ENCODE measurements at regions not wholly inside any gene's neighbourhood (a gene's known extent, or its start where the extent isn't known, plus 50 kb on each side); places are given as distances from the start of the nearest gene placed in this dataset.

GRCh38 chr13:74084375-74084935 lies 49.7 kb downstream of the KLF12 start:
- DNase-seq (no peak), ATAC-seq (no peak)
- Mint-ChIP-seq H3K9me3 (ENCODE audit: insufficient read depth) (peaks cover 9% of the 10 kb centered on the region), H3K4me3 (no peak overlapping the region), H3K36me3 (ENCODE audit: low read depth) (peaks cover 35% of the 10 kb centered on the region), H3K27ac (no peak overlapping the region), H3K4me1 (ENCODE audit: low read depth) (peaks cover 26% of the 10 kb centered on the region), H3K27me3 (ENCODE audit: low read depth) (no peaks in the 10 kb centered on the region)
- ChIA-PET CTCF (interaction anchor here (1.0 to 1.3 kb wide), 2 partner anchors 10 to 48 kb away, joined by 3 read pairs; no protein-coding TSS in a partner anchor), POLR2A (no interaction called here)

- H3K4me1 Mint-ChIP-seq (ENCODE audit: low read depth), result peaks cover 20% of the 10 kb centered on the region
- no peak overlapping the region for H3K27ac Mint-ChIP-seq
- no peak for DNase-seq
- peaks cover 42% of the 10 kb centered on the region for H3K36me3 Mint-ChIP-seq (ENCODE audit: low read depth)
- peaks cover 9% of the 10 kb centered on the region for H3K9me3 Mint-ChIP-seq (ENCODE audit: insufficient read depth)
- ChIA-PET CTCF (interaction anchor here (2.1 kb wide), 1 partner anchor 9 kb away, joined by 7 read pairs; no protein-coding TSS in a partner anchor), POLR2A (no interaction called here)
- no peak overlapping the region for H3K4me3 Mint-ChIP-seq
- no peaks in the 10 kb centered on the region for H3K27me3 Mint-ChIP-seq (ENCODE audit: low read depth)
- no peak for ATAC-seq
Observed at GRCh38 chr13:74082741-74083160, 51.5 kb downstream of the KLF12 start.

- POLR2A ChIA-PET, result no interaction called here
- DNase-seq (no peak), ATAC-seq (no peak)
- CTCF ChIA-PET, result interaction anchor here (0.6 to 1.4 kb wide), 2 partner anchors 19 to 49 kb away, joined by 3 read pairs; no protein-coding TSS in a partner anchor
- Mint-ChIP-seq H3K36me3 (ENCODE audit: low read depth) (peaks cover 38% of the 10 kb centered on the region), H3K27me3 (ENCODE audit: low read depth) (no peaks in the 10 kb centered on the region), H3K27ac (no peak overlapping the region), H3K4me3 (no peak overlapping the region), H3K9me3 (ENCODE audit: insufficient read depth) (peaks cover 9% of the 10 kb centered on the region), H3K4me1 (ENCODE audit: low read depth) (peaks cover 16% of the 10 kb centered on the region)
Observed at GRCh38 chr13:74080762-74081161, 53.4 kb downstream of the KLF12 start.

GRCh38 chr13:74077792-74078191 lies 56.4 kb downstream of the KLF12 start:
- DNase-seq (no peak), ATAC-seq (no peak)
- Mint-ChIP-seq H3K4me1 (ENCODE audit: low read depth) (peaks cover 25% of the 10 kb centered on the region), H3K9me3 (ENCODE audit: insufficient read depth) (peaks cover 8% of the 10 kb centered on the region), H3K4me3 (no peak overlapping the region), H3K27ac (no peak overlapping the region), H3K27me3 (ENCODE audit: low read depth) (no peaks in the 10 kb centered on the region), H3K36me3 (ENCODE audit: low read depth) (peaks cover 40% of the 10 kb centered on the region)
- POLR2A ChIA-PET, result no interaction called here
- CTCF ChIA-PET, result interaction anchor here (0.7 kb wide), 1 partner anchor 9 kb away, joined by 3 read pairs; no protein-coding TSS in a partner anchor

DNA sequence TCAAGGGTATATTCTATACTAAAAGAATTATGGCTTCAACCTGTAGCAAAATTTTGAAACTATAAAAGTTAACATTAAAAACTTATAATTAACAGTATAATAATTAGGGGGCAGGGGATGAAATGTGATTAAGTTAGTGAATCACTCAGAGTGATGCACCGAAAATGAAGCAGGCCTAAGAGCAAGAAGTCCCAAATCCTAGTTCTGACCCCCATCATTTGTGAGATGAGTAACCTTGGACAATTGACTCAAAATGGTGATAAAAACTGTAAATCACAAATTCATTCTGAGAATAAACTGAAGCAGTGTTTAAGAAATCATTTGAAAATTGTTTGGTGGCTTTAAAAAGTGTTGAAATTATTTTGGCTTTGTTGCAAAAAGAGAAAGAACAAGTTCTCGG lies 56.8 kb downstream of the KLF12 start:
- ATAC-seq, result no peak
- POLR2A ChIA-PET, result no interaction called here
- no peak for DNase-seq

GRCh38 chr13:74074723-74075122 lies 59.5 kb downstream of the KLF12 start:
- Mint-ChIP-seq H3K4me3 (no peak overlapping the region), H3K36me3 (ENCODE audit: low read depth) (peaks cover 31% of the 10 kb centered on the region), H3K9me3 (ENCODE audit: insufficient read depth) (peaks cover 7% of the 10 kb centered on the region), H3K27me3 (ENCODE audit: low read depth) (no peaks in the 10 kb centered on the region), H3K27ac (no peak overlapping the region), H3K4me1 (ENCODE audit: low read depth) (peaks cover 31% of the 10 kb centered on the region)
- CTCF ChIA-PET, result interaction anchor here (1.5 to 1.7 kb wide), 2 partner anchors 10 to 307 kb away, joined by 3 to 4 read pairs; no protein-coding TSS in a partner anchor
- POLR2A ChIA-PET, result no interaction called here
- ATAC-seq (no peak), DNase-seq (no peak)

More for the DNA sequence above, 56.8 kb downstream of the KLF12 start:
- no peak overlapping the region for H3K27ac Mint-ChIP-seq
- peaks cover 40% of the 10 kb centered on the region for H3K36me3 Mint-ChIP-seq (ENCODE audit: low read depth)
- CTCF ChIA-PET, result no interaction called here
- peaks cover 4% of the 10 kb centered on the region for H3K9me3 Mint-ChIP-seq (ENCODE audit: insufficient read depth)
- peaks cover 25% of the 10 kb centered on the region for H3K4me1 Mint-ChIP-seq (ENCODE audit: low read depth)
- no peak overlapping the region for H3K4me3 Mint-ChIP-seq
- no peaks in the 10 kb centered on the region for H3K27me3 Mint-ChIP-seq (ENCODE audit: low read depth)

- H3K9me3 Mint-ChIP-seq (ENCODE audit: insufficient read depth), result peaks cover 7% of the 10 kb centered on the region
- peaks cover 44% of the 10 kb centered on the region for H3K4me1 Mint-ChIP-seq (ENCODE audit: low read depth)
- ChIA-PET CTCF (interaction anchor here (1.1 to 2.9 kb wide), 4 partner anchors 9 to 214 kb away, joined by 4 to 14 read pairs (median 6); no protein-coding TSS in a partner anchor), POLR2A (no interaction called here)
- ATAC-seq (no peak), DNase-seq (no peak)
- H3K27ac Mint-ChIP-seq, result no peak overlapping the region
- no peaks in the 10 kb centered on the region for H3K27me3 Mint-ChIP-seq (ENCODE audit: low read depth)
- H3K36me3 Mint-ChIP-seq (ENCODE audit: low read depth), result peaks cover 30% of the 10 kb centered on the region
- H3K4me3 Mint-ChIP-seq, result no peak overlapping the region
Observed at GRCh38 chr13:74073274-74073673, 60.9 kb downstream of the KLF12 start.

- ATAC-seq, result peak; percentile 45
- CTCF ChIA-PET, result interaction anchor here (0.7 to 2.9 kb wide), 5 partner anchors 9 to 217 kb away, joined by 3 to 14 read pairs (median 3); no protein-coding TSS in a partner anchor
- peak overlapping the region; percentile 80 for H3K27ac Mint-ChIP-seq
- no peak for DNase-seq
- H3K4me3 Mint-ChIP-seq, result peak overlapping the region; percentile 64
- peaks cover 60% of the 10 kb centered on the region for H3K4me1 Mint-ChIP-seq (ENCODE audit: low read depth)
- POLR2A ChIA-PET, result interaction anchor here (0.9 to 1.7 kb wide), 4 partner anchors 9 to 64 kb away, joined by 4 to 7 read pairs (median 6); no protein-coding TSS in a partner anchor
- H3K9me3 Mint-ChIP-seq (ENCODE audit: insufficient read depth), result peaks cover 7% of the 10 kb centered on the region
- no peaks in the 10 kb centered on the region for H3K27me3 Mint-ChIP-seq (ENCODE audit: low read depth)
- H3K36me3 Mint-ChIP-seq (ENCODE audit: low read depth), result peaks cover 29% of the 10 kb centered on the region
Observed at GRCh38 chr13:74070513-74070912, 63.7 kb downstream of the KLF12 start.

DNA sequence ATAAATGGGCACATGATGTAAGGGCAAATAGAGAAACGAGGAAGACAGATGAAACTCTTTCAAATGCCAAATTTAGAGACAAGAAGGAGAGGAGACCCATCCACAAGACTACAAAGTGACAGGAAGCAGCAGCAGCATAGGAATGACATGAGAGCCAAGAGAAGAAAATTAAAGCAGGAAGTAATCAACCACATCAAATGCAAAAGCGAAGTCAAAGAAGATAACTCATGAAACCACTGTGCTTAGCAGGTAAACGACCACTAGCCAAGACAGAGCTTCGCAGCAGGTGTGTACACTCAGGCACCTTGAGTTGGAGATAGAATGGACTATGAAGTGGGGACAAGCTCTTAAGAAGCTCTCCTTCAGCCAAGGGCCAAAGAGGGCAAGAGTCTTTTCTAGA lies 64.1 kb downstream of the KLF12 start:
- peaks cover 59% of the 10 kb centered on the region for H3K4me1 Mint-ChIP-seq (ENCODE audit: low read depth)
- peak overlapping the region; percentile 80 for H3K27ac Mint-ChIP-seq
- peaks cover 32% of the 10 kb centered on the region for H3K36me3 Mint-ChIP-seq (ENCODE audit: low read depth)
- DNase-seq (peak; percentile 50), ATAC-seq (peak; percentile 90)
- H3K9me3 Mint-ChIP-seq (ENCODE audit: insufficient read depth), result peaks cover 7% of the 10 kb centered on the region
- no peaks in the 10 kb centered on the region for H3K27me3 Mint-ChIP-seq (ENCODE audit: low read depth)
- ChIA-PET POLR2A (interaction anchor here (0.6 to 1.7 kb wide), 6 partner anchors 8 to 217 kb away, joined by 3 to 7 read pairs (median 4); partner anchors contain the start of gene KLF12), CTCF (interaction anchor here (0.7 to 2.9 kb wide), 5 partner anchors 8 to 217 kb away, joined by 3 to 14 read pairs (median 3); no protein-coding TSS in a partner anchor)
- H3K4me3 Mint-ChIP-seq, result peak overlapping the region; percentile 64

- peaks cover 37% of the 10 kb centered on the region for H3K36me3 Mint-ChIP-seq (ENCODE audit: low read depth)
- H3K4me1 Mint-ChIP-seq (ENCODE audit: low read depth), result peaks cover 65% of the 10 kb centered on the region
- POLR2A ChIA-PET, result interaction anchor here (1.0 kb wide), 1 partner anchor 65 kb away, joined by 3 read pairs; no protein-coding TSS in a partner anchor
- DNase-seq (no peak), ATAC-seq (no peak)
- H3K4me3 Mint-ChIP-seq, result no peak overlapping the region
- H3K27ac Mint-ChIP-seq, result no peak overlapping the region
- H3K27me3 Mint-ChIP-seq (ENCODE audit: low read depth), result no peaks in the 10 kb centered on the region
- CTCF ChIA-PET, result interaction anchor here (1.3 kb wide), 1 partner anchor 1297 kb away, joined by 3 read pairs; no protein-coding TSS in a partner anchor
- H3K9me3 Mint-ChIP-seq (ENCODE audit: insufficient read depth), result peaks cover 7% of the 10 kb centered on the region
Observed at GRCh38 chr13:74068471-74068870, 65.7 kb downstream of the KLF12 start.

GRCh38 chr13:74067818-74068217 lies 66.4 kb downstream of the KLF12 start:
- Mint-ChIP-seq H3K27me3 (ENCODE audit: low read depth) (no peaks in the 10 kb centered on the region), H3K27ac (no peak overlapping the region), H3K9me3 (ENCODE audit: insufficient read depth) (peaks cover 7% of the 10 kb centered on the region), H3K36me3 (ENCODE audit: low read depth) (peaks cover 37% of the 10 kb centered on the region), H3K4me3 (no peak overlapping the region), H3K4me1 (ENCODE audit: low read depth) (peaks cover 72% of the 10 kb centered on the region)
- CTCF ChIA-PET, result interaction anchor here (0.9 to 1.3 kb wide), 2 partner anchors 19 to 1298 kb away, joined by 3 read pairs; no protein-coding TSS in a partner anchor
- ATAC-seq, result no peak
- POLR2A ChIA-PET, result interaction anchor here (0.6 to 1.0 kb wide), 2 partner anchors 37 to 65 kb away, joined by 3 to 4 read pairs; no protein-coding TSS in a partner anchor
- DNase-seq, result no peak

DNA sequence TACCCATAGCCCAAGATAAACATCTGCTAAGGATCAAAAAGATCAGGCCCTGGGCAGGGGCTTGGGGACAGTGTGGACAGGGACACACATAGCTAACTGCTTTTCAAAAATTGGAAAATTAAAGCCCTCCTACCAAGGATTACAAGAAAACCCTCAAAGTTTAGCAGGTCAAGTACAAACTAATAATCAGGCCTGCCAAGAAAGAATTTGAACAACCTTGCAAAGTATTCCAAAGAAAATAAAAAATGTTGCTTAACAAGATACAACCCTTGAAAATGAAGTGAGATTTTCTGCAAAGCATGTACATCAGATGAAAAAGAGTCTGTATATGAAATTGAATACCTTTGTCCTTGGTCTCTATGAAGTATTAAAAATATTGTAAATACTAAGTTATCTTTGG lies 67.3 kb downstream of the KLF12 start:
- Mint-ChIP-seq H3K27me3 (ENCODE audit: low read depth) (no peaks in the 10 kb centered on the region), H3K4me1 (ENCODE audit: low read depth) (peaks cover 80% of the 10 kb centered on the region), H3K9me3 (ENCODE audit: insufficient read depth) (peaks cover 7% of the 10 kb centered on the region), H3K27ac (no peak overlapping the region), H3K4me3 (no peak overlapping the region), H3K36me3 (ENCODE audit: low read depth) (peaks cover 31% of the 10 kb centered on the region)
- ChIA-PET CTCF (interaction anchor here (0.9 kb wide), 1 partner anchor 20 kb away, joined by 3 read pairs; no protein-coding TSS in a partner anchor), POLR2A (no interaction called here)
- DNase-seq (no peak), ATAC-seq (no peak)
